NOMO-1 (cell line): ENCODE measurements at regions not wholly inside any gene's neighbourhood (a gene's known extent, or its start where the extent isn't known, plus 50 kb on each side); places are given as distances from the start of the nearest gene placed in this dataset.

Experiments used
- DNase-seq, 2 experiments: peaks; one replicate each; lab custom pipeline; 2025; ENCODE audit not compliant: unreplicated experiment in 2 of 2; lab: John Stamatoyannopoulos, UW

DNA sequence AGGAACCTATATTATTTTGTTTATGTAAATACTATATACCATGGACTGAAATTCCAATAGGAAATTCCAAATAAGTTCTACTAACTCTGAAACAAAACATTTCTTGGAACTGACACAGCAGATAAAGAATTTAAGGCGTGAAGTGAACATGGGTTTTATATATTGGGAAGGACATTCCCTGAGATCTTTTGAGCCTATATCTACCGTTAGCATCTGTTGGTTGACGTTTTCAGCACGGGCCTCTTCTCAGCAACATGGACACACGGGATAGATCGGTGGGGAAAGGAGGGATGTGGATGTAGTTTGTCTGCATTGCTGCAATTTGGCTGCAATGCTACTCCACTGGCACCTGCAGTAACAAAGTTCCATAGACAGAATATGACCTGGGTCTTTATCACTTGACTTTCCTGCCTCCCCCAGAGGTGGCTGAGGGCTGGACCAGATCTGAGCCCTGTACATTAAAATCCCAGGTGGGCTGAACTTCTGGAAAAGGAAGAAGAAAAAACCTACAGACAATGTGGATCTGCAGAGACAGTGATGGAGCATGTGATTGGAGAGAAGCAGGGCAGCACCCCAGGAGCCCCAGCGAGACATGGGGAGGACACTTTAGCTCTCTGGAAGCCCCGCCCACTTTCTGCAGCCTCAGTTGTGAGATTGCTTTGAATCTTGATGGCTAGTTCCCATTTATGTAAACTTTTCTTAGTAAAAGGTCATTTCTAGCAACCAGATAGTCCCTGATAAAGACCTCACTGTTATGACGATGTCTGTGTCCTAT lies 91.2 kb upstream of the CPEB4 start:
- no peak for DNase-seq

DNA sequence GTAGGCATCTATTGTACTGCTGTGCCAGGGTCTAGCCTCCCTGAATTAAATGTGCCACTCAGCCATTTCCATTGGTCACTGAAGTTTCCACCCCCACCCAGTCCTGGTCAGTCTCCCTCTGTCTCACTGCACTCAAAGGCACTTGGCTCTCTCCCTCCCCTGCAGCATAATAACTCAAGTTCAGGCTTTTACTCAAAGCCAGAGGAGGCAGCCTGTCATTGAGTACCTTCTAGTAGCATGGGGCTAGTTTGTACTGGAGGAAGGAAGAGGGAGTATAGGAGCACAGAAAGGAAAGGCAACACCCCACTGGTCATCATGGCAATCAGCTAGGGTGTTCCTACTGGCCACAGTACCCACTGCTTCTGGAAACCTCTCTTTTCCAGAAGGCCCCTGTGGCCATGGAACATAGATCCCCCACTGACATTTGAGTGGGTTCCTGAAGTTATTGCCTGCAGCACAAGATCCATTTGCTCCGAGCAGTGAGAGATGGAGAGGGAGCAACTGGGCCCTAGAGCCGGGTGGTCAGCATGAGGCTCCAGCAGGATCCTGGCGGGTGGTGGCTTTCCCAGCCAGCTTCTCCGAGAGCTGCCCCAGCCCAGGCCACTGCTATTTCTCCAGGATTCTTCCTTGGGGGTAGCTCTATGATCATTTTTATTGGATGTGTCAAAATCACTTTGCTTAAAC lies 89.9 kb upstream of the CPEB4 start:
- no peak for DNase-seq

DNA sequence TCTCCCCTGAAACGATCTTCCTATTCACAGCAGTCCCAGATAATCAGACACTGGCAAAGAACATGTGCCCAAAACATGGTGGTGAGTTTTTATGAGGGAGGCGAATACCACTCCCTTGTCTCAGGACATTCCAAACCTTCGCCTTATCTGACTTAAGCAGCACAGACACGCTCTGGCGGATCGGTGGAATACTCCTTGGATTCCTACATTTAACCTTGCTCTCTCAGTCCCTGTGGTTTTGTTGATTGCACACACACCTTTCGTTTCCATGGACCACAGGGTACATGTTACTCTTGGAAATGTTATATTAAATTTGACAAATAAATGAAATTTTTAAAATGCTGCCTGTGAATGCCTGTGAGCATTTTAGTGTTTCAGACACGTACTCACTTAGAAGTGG lies 87.8 kb upstream of the CPEB4 start:
- no peak for DNase-seq

DNA sequence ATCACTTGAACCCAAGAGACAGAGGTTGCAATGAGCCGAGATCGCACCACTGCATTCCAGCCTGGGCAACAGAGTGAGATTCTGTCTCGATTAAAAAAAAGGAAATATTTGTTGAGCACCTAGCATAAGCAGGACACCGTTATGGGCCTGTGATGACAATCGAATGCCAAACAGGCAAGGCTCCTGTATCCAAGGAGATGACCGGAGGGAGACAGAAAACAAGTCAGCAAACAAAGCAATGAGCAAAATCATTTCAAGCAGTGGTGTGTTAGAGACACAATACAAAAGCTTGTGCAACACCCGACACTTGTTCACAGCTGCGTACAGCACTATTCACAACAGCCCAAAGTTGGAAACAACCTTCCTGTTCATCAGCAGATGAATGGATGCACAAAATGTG lies 87.1 kb upstream of the CPEB4 start:
- DNase-seq, result no peak

DNA sequence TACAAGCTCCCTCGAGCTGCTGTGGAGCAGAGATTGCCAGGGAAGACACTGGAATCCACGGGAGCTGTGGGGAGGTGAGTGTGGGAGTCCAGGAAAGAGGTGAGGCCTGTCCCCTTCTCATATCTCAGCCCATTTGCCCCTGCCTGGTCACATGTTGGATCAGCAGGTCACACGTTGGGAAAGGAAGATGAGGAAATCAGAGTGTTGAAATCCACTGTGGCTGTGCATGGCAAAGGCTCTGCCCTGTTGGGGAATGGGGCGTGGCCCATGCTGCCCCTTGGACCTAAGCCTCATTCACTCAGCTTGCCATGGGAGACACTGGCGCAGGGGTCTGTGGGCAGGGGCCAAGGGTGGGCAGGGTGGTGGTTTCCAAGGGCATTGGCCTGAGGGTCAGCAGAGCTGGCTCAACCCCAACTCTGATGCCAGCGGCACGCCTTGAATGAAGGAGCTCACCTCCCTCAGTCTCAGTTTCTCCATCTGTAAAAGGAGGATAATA lies 85.4 kb upstream of the CPEB4 start:
- DNase-seq, result peak; percentile 87 to 89

DNA sequence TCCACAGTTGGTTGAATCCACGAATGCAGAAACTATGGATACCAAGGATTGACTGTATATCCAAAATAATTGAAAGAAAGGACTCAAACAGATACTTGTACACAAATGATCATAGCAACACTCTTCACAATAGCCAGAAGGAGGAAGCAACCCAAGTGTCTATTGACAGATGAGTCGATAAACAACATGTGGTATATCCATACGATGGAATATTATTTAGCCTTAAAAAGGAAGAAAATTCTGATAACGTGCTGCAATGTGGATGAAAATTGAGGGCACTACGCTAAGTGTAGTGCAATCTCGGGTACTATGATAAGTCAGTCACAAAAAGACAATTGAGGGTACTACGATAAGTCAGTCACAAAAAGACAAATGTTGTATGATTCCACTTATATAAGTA lies 83.6 kb upstream of the CPEB4 start:
- DNase-seq, result no peak

DNA sequence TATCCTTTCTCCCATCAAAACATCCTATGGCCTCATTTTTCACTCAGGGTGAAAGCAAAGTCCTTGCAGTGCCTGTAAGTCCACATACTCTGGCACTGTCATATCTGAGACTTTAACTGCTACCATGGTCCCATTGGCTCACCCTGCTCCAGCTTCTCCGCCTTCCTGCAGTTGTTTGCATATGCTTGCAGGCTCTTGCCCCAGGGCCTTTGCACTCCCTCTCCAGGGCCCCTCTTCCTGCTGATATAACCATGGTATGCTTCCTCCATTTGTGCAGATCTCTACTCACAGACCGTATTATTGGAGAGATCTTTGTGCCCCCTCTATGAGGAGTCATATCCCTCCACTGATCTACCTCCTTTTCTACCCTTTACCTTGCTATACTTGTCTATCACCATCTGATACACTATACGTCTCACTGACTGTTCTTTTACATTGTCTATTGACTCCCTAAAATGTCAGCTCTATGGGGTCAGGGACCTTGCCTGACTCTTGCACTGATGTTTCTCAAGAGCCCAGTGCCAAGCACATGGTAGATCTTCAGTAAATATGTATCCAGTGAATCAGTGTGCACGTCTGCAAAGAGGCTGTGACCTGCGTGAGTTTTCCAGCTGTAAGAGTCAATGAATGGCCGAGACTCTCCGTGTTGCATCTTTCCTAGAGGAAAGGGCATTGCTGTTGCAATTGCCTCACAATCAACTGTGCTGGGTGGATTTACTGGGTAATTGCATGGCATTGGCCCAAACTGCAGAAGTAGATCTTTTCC lies 81.7 kb upstream of the CPEB4 start:
- no peak for DNase-seq

DNA sequence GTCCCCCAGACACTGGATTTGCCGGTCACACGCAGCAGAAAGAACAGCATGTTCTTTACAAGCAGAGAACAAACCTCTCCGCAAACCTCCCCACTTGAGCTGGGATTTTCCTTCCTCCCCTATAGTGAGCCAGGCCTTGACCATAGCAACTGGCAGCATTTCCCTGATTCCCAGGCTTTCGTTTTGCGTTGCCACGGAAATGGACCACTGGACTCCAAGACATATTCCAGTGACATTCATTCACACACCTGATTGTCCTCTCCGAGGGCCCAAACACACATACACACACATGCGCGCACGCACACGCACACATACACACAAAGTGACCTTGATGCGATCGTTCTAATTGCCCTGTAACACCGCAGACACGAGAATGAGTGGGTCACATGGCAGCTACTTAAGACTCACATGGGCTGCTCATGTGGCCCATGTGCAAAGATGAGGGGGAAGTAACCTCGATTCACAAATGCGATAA lies 80.9 kb upstream of the CPEB4 start:
- DNase-seq, result no peak

DNA sequence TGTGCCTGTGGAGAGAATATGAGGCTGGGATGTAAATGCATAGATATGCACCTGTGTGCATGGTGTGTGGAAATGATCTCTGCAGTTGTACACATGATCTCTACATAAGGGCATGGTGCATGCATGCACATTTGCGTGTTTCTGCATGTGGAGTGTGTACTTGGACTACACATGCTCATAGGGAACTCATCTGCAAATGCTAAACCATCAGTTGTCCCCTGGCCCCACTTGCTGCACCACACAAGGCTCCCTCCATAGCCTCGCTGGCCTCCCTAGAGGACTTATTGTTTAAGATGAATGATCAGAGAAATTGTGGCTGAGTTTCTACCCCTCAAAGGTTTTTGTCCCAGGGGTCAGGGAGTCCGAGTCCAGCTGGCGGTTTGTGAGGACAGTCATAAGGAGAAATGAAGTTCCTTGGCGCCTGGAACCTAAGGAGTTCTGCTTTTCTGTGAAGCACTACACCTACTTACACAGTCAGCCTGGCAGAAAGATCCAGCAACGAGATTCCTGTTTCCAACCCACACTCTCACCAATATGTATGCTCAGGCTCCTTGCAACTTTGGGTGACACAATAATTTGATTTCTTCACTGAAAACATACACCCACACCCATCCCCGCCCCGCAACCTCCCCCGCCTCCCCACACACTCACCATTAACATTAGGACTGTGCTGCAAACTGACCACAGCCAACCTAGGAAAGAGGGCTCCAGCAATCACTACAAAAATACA lies 79.9 kb upstream of the CPEB4 start:
- DNase-seq, result peak; percentile 45 to 53

DNA sequence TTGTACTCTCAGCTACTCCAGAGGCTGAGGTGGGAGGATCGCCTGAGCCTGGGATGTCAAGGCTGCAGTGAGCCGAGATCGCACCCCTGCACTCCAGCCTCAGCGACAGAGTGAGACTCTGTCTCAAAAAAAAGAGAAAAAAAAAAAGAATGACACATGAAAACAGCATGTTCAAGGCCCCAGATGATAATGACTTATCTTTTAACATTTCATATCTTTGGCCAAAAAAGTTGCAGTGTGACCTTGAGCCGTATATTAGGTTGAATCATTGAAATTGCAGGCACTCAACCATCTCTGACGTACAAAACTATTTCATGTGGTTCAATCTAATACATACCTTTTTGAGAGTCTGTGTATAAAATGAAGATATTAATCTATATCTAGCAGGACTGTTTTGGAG lies 79.1 kb upstream of the CPEB4 start:
- DNase-seq, result no peak

DNA sequence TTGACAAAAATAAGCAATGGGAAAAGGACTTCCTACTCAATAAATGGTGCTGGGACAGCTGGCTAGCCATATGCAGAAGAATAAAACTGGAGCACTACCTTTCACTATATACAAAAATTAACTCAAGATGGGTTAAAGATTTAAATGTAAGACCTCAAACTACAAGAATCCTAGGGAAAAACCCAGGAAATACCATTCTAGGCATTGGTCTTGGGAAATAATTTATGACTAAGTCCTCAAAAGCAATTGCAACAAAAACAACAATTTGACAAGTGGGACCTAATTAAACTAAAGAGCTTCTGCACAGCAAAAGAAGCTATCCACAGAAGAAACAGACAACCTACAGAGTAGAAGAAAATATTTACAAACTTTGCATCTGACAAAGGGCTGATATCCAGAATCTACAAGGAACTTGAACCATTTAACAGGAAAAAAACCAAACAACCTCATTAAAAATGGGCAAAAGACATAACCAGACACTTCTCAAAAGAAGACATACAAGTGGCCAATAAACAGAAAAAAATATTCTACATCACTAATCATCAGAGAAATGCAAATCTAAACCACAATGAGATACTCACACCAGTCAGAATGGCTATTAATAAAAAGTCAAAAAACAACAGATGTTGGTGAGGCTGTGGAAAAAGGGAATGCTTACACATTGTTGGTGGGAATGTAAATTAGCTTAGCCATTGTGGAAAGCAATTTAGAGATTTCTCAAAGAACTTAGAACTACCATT lies 75.2 kb upstream of the CPEB4 start:
- no peak for DNase-seq

DNA sequence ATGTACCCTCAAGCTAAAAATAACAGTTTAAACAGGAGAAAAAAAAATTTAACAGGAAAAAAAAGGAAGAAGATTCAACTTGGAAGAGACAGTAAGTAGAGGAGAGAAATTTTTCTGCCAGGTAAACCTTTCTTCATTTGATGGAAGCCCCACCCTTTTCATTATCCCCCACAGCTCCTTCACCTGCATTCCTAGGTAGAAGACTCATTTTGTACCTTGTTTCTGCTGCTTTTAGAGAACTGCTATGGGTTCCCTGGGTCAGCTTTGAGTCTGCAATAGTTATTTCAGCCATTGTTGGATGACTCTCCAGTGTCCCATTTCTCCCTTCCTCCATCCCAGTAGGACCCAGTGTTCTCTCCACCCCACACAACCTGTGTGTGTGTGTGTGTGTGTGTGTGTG lies 74.1 kb upstream of the CPEB4 start:
- no peak for DNase-seq

DNA sequence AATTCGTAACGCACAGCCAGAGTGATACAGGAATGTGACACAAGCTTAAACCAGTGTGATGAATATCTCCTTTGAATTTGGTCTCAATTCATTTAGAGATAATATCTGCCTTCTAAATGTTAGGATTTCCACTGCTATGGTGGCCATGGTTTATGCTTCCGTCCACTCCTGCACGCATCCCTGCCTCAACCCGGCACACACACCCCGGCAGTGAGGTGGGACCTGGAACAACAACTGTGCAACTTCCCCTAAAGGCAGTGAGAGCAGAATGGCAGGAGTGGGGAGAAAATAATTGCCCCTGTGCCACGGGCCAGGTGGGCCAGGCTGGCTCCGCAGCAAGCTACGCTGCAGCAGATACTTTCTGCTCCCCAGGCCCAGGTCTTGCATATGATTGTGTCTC lies 72.6 kb upstream of the CPEB4 start:
- no peak for DNase-seq

DNA sequence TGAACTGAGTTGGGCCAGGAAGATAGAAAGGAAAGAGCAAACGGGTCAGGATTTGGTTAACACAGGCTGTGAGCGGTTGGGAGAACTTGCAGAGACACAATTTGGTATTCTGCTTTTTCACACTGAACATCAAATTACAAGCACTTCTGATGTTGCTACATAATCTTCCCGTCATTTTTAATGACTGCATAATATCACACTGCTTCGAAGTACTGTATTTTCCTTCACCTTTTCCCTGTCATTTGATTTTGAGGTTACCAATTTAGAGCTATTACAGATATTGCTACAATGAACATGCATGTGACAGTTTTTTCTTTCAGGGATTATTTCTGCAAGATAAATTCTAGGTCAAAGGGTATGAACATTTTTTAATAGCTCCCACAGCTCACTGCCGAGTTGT lies 71.4 kb upstream of the CPEB4 start:
- DNase-seq, result no peak

DNA sequence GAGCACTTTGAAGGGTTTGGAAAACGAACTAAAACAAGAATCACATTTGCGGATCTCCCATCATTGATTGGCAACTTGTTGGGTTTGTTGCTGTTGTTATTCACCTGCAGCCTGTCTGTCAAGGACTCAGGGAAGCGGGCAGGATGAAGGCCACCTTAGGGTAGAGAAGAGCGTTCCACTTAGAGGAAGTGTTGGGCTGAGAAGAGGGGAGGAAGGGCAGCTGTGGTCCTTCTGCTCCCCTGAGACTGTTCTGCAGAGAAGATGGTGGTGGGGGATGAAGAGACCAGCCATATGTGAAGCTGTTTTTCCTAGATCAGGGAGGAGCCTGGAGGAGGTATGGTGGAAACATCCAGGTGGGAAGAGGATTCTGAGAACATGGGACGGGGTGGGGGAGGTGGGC lies 70.6 kb upstream of the CPEB4 start:
- no peak for DNase-seq

DNA sequence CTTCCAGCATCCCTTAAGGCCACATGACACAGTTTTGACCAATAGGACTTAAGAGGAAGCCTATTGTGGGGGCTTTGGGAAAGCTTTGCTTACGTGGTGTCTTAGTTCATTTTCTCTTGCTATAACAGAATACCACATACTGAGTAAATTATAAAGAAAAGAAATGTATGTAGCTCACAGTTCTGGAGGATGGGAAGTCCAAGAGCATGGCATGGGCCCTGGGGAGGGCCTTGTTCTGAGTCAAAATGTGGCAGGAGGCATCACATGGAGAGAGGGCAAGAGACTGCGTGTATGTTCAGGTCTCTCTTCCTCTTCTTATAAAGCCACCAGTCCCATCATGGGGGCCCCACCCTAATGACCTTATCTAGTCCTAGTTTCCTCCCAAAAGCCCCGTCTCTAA lies 68.6 kb upstream of the CPEB4 start:
- no peak for DNase-seq

DNA sequence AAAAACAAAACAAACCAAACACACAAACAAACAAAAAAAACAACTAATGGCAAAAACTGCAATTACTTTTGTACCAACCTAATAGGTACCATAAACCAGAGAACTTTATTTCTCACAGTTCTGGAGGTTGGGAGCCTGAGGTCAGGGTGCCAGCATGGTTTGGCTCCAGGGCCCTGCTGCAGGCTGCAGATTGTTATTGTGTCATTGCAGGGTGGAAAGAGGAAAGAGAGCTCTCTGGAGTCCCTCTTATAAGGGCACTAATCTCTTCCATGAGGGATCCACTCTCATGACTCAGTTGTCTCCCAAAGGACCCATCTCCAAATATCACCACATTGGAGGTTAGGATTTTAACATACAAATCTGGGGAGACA lies 64.9 kb upstream of the CPEB4 start:
- no peak for DNase-seq

DNA sequence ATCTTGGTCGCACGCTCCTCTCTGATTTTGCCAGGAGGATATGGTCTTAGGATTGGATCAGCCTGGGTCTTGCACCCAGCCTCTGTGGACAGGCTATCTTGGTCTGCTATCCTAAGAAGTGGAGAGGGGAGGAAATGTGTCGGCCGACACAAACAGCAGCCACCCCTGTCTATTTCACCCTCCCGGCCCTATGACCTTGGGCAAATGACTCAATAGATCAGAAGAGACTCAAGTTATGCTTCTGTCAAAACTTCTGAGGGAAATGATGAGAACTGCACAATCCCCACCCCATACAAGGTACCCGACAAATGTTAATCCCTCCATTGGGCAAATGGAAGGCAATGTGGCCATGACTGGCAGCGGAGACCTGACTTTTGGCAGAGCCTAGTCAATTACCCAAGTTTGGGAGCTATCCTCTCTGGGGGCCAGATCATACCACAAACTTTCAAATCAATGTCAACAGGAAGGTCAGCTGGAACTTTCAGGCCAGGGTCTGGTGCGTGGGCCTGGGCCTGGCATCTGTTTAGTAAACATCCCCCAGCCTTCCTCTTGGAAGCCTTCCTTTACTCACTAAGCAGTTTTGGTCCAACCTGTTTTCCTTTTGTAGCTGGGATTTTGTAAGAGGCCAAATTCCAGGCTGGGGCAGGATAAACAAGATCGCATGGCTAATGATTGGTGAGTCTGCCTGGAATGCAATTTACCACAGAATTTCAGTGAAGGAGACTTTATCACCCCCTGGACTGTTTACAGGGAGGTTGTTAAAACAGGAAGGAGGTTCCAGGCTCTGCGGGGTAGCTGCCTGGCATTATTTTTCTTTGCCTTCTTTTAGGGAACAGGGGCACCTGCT lies 64.2 kb upstream of the CPEB4 start:
- no peak for DNase-seq

DNA sequence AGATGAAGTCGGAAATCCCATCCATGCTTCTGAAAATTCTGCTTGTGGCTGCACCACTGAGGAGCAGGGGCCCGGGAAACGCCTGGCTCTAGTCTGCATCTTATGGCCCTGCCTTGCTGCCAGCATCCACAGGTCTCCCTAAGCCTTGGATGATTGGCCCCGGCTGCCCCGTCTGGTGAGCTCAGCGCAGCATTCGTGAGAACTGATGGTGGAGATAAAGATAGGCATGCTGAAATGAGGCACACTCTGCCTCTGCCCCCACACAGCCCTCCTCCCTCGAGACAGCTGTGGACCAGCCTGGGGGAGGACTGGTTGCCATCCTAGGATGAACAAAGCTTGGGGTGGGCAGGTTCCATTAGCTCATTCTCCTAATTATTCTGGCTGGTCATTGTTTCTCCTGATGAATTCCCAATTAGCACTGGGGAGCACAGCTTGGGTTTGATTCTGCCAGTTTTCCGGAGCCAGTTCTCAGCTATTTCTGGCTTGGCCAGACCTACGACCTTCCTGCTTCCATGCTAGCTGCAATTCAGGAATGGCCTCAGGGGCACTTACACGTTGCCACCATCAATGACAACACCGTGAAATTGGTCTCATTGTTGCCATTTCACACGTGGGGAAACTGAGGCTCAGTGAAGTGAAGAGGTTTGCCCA lies 62.8 kb upstream of the CPEB4 start:
- DNase-seq, result no peak
